Stomach (tissue), 8 donors: ENCODE measurements at regions not wholly inside any gene's neighbourhood (a gene's known extent, or its start where the extent isn't known, plus 50 kb on each side); places are given as distances from the start of the nearest gene placed in this dataset.
A peak's percentile ranks its signal among the peaks of the same experiment; 100 is the strongest.

Source experiments
- DNase-seq, 2 donors: peaks; one replicate each; pipeline versions ENCODE4 v3.0.0 to v3.0.0-alpha.2; 2013 to 2019
- H3K27ac ChIP-seq, 5 donors: fragments of 200-600 bp in 4 of 5; sonication (generic) in 4 of 5; one replicate each; pipeline ENCODE4 v1.5.1; 2013 to 2019; ENCODE audit warnings: mild to moderate bottlenecking in 1 of 5, moderate library complexity in 1 of 5
- H3K27me3 ChIP-seq, 3 donors: fragments of 200-600 bp; sonication (generic); one replicate each; pipeline ENCODE4 v1.5.1; 2017 to 2019; ENCODE audit warnings: mixed run types in 1 of 3
- H3K36me3 ChIP-seq, 4 donors: fragments of 200-600 bp; sonication (generic); 1 replicate in 3 of 4; 2 replicates in 1 of 4; pipeline ENCODE4 v1.5.1; 2016 to 2019
- H3K4me1 ChIP-seq, 4 donors: fragments of 200-600 bp; sonication (generic); one replicate each; pipeline ENCODE4 v1.5.1; 2016 to 2019
- H3K4me3 ChIP-seq, 4 donors: fragments of 200-600 bp; sonication (generic) in 3 of 4; one replicate each; pipeline ENCODE4 v1.5.1; 2016 to 2019; ENCODE audit warnings: mild to moderate bottlenecking in 1 of 4
- H3K9me3 ChIP-seq, 4 donors: fragments of 200-600 bp; sonication (generic); one replicate each; pipeline ENCODE4 v1.5.1; 2016 to 2019
- EP300 ChIP-seq: sonication (generic); formaldehyde crosslinking; IDR thresholded peaks from one replicate; pipeline ENCODE4 v1.6.1; 2017; ENCODE audit warnings: antibody characterized with exemption
- POLR2A ChIP-seq, 4 donors: fragments of 450-650 bp; IDR thresholded peaks; one replicate each; pipeline ENCODE4 v1.6.1; 2016; ENCODE audit warnings: antibody characterized with exemption in 4 of 4, control low read depth in 2 of 4, mild to moderate bottlenecking in 1 of 4, moderate library complexity in 1 of 4
- POLR2AphosphoS5 ChIP-seq, 3 donors: sonication (generic); formaldehyde crosslinking; IDR thresholded peaks; one replicate each; pipeline ENCODE4 v1.6.1; 2016; ENCODE audit warnings: antibody characterized with exemption in 3 of 3
- WGBS, 5 donors: extraction: QIAGEN DNeasy Blood & Tissue Kit in 3 of 5; methylation state at CpG; one replicate each; pipeline versions ENCODE4 v1.1.5 to v1.1.7; 2013 to 2018; 5-methylcytosine and 5-hydroxymethylcytosine counted together
- intact Hi-C: fragments of 100-400 bp; cut with DNase I; formaldehyde crosslinking; loops from one replicate; pipeline ENCODE4 v1.15.1; 2023; ENCODE audit warnings: low total_unique reads
- TF ChIP-seq, protein P1 (sequence below), 7 experiments: fragments of 450-650 bp in 4 of 7; fragments of 200-600 bp in 3 of 7; sonication (generic) in 3 of 7; IDR thresholded peaks; one replicate each; pipeline ENCODE4 v1.5.1; 2016 to 2019; ENCODE audit warnings: antibody characterized with exemption in 7 of 7, control low read depth in 2 of 7, mild to moderate bottlenecking in 1 of 7
- donor health status: healthy with polysubstance abuse.
- donor health status: Bipolar disorder and iron deficiency.
- donor health status: healthy.

DNA sequence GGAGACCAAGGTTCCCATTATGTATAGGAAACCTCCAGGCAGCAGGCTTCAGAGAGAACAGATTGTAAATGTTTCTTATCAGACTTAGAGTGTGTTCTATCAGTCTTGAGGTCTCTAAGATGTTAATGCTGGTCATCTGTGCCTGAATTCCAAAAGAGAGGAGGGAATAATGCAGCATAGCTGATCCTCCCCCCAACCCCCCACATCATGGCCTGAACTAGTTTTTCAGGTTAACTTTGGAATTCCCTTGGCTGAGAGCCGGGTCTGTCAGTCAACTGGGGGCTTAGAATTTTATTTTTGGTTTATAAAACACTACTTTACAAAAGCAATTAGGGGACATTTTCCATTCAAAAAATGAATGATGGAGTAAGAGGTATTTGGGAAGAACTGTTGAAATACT, 184.3 kb downstream of the NEBL start:
- TF ChIP-seq POLR2AphosphoS5 (IDR thresholded peaks at IDR 0.05) (no peak), EP300 (no peak), POLR2A (IDR thresholded peaks at IDR 0.05) (no peak)
- TF ChIP-seq, protein P1, sequence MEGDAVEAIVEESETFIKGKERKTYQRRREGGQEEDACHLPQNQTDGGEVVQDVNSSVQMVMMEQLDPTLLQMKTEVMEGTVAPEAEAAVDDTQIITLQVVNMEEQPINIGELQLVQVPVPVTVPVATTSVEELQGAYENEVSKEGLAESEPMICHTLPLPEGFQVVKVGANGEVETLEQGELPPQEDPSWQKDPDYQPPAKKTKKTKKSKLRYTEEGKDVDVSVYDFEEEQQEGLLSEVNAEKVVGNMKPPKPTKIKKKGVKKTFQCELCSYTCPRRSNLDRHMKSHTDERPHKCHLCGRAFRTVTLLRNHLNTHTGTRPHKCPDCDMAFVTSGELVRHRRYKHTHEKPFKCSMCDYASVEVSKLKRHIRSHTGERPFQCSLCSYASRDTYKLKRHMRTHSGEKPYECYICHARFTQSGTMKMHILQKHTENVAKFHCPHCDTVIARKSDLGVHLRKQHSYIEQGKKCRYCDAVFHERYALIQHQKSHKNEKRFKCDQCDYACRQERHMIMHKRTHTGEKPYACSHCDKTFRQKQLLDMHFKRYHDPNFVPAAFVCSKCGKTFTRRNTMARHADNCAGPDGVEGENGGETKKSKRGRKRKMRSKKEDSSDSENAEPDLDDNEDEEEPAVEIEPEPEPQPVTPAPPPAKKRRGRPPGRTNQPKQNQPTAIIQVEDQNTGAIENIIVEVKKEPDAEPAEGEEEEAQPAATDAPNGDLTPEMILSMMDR (IDR thresholded peaks at IDR 0.05), result no peak
- 14 to 52% (median 39%) methylated on average over 1 of the region's 1 CpG for WGBS, 5 donors
- H3K4me3 ChIP-seq, result no peak overlapping the region
- H3K9me3 ChIP-seq, result peaks cover 0 to 8% (median 0%) of the 10 kb centered on the region in 4 donors
- H3K27ac ChIP-seq, result no peak overlapping the region
- intact Hi-C loops, result no loop called here
- peak in 1 of 2 donors; percentile 16 for DNase-seq
- H3K27me3 ChIP-seq, result no peaks in the 10 kb centered on the region
- H3K4me1 ChIP-seq, result no peaks in the 10 kb centered on the region
- H3K36me3 ChIP-seq, result no peaks in the 10 kb centered on the region

DNA sequence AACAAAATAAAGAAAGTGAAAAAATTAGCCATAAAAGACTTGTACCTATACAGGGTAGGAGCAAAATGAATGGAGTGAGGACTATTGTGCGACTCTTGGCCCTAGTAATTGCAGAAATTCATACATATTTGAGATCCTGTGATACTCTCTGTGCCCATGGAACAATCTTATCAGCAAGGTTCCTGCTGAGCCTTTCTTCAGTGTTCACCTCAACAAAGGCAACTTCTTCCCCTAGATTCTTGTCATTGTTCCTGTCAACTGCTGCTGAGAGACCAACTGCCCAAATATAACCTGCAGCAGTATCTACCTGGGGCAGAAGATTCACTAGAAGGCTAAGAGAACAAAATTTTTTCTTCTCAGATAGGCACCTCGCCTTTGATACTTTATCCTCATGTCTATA, 187.4 kb downstream of the NEBL start:
- intact Hi-C loops, result no loop called here
- TF ChIP-seq POLR2AphosphoS5 (IDR thresholded peaks at IDR 0.05) (no peak), EP300 (no peak), POLR2A (IDR thresholded peaks at IDR 0.05) (no peak)
- TF ChIP-seq, protein P1 (IDR thresholded peaks at IDR 0.05), result no peak
- Histone ChIP-seq H3K36me3 (no peaks in the 10 kb centered on the region), H3K27me3 (no peaks in the 10 kb centered on the region), H3K27ac (no peak overlapping the region), H3K4me1 (no peaks in the 10 kb centered on the region), H3K9me3 (no peaks in the 10 kb centered on the region), H3K4me3 (no peak overlapping the region)
- no peak for DNase-seq
- 73 to 86% (median 76%) methylated on average over 2 of the region's 2 CpGs for WGBS, 5 donors

DNA sequence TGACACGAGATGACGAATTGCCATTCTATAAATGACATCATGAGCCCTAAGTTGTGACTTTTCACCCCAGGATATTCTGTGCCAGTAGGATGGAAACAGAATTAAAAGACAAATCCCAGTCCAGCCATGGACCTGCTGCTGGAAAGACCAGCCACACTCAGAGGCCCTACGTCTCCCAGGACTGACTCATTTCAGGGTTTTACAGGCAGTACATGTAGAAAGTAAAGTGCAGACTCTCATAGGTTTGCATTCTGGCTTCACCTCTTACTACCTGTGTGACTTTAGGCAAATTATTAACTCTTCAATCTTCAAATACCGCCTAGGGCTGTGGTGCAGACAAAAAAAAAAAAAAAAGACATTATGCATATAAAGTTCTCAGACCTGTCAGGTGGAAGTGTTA, 188.8 kb downstream of the NEBL start:
- no peak for DNase-seq
- no peaks in the 10 kb centered on the region for H3K4me1 ChIP-seq
- 60 to 81% (median 68%) methylated on average over 4 of the region's 4 CpGs for WGBS, 5 donors
- no peaks in the 10 kb centered on the region for H3K9me3 ChIP-seq
- H3K27ac ChIP-seq, result no peak overlapping the region
- no peaks in the 10 kb centered on the region for H3K27me3 ChIP-seq
- no peak overlapping the region for H3K4me3 ChIP-seq
- intact Hi-C loops, result no loop called here
- no peak for TF ChIP-seq POLR2A (IDR thresholded peaks at IDR 0.05)
- no peak for TF ChIP-seq POLR2AphosphoS5 (IDR thresholded peaks at IDR 0.05)
- TF ChIP-seq, protein P1 (IDR thresholded peaks at IDR 0.05), result no peak
- no peak for TF ChIP-seq EP300
- H3K36me3 ChIP-seq, result no peaks in the 10 kb centered on the region

DNA sequence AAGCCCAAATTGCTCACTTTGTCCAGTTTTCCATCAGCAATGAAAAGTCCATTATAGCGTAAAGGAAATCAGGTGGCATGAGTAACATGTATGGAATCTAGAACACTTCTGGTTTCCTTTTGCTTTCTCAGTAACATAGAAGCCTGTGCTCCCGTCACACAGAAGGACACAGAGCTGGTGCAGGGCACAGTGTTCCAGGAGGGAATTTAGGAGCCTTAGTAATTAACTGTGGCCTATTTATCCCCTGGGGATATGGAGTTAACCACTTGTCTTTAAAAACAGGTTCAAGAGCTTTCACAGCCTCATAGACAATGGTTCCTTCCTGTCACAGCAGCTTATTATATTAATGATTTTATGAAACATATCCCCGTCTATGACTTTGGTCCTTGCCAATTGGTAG, 189.9 kb downstream of the NEBL start:
- Histone ChIP-seq H3K27me3 (no peaks in the 10 kb centered on the region), H3K9me3 (peaks cover 0 to 4% (median 0%) of the 10 kb centered on the region in 4 donors), H3K4me1 (no peaks in the 10 kb centered on the region), H3K27ac (no peak overlapping the region), H3K36me3 (no peaks in the 10 kb centered on the region), H3K4me3 (no peak overlapping the region)
- TF ChIP-seq EP300, result no peak
- TF ChIP-seq, protein P1 (IDR thresholded peaks at IDR 0.05), result no peak
- TF ChIP-seq POLR2AphosphoS5 (IDR thresholded peaks at IDR 0.05), result no peak
- no peak for TF ChIP-seq POLR2A (IDR thresholded peaks at IDR 0.05)
- WGBS, 5 donors, result 84 to 91% (median 90%) methylated on average over 3 of the region's 3 CpGs
- intact Hi-C loops, result no loop called here
- DNase-seq, result no peak
